ENCODE measurements at regions not wholly inside any gene's neighbourhood (a gene's known extent, or its start where the extent isn't known, plus 50 kb on each side); places are given as distances from the start of the nearest gene placed in this dataset.
A peak's percentile ranks its signal among the peaks of the same experiment; 100 is the strongest.

DNA sequence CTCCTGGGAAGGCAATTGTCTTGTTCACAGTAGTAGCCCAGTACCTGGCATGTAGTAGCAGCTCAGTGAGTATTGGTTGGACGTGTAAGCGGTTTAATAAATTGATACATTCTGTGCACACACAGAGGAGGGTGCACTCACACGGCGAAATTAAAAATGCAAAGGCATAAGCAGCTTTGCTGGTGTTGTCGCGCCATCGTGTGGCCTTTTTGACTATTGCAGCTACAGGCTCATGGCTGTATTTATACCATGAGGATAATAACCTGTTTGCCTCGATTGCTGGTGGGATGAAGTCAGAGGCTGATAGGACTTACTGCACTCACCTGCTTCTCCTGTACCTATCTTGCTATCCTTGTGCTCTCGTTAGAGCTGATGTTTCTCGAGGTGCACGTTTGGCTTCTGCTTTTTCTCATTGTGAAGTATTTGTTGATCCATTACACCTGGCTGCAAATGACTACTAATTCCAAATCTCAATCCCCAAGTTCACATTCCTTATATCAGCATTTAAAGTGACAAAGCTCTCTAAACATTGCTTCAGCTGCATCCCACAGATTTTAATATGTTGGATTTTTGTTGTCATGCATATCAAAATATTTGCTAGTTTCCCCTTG is 61.5 kb downstream of the TBXT start:
- DNase-seq (ENCODE audit: low spot score) = peak; percentile 72

DNA sequence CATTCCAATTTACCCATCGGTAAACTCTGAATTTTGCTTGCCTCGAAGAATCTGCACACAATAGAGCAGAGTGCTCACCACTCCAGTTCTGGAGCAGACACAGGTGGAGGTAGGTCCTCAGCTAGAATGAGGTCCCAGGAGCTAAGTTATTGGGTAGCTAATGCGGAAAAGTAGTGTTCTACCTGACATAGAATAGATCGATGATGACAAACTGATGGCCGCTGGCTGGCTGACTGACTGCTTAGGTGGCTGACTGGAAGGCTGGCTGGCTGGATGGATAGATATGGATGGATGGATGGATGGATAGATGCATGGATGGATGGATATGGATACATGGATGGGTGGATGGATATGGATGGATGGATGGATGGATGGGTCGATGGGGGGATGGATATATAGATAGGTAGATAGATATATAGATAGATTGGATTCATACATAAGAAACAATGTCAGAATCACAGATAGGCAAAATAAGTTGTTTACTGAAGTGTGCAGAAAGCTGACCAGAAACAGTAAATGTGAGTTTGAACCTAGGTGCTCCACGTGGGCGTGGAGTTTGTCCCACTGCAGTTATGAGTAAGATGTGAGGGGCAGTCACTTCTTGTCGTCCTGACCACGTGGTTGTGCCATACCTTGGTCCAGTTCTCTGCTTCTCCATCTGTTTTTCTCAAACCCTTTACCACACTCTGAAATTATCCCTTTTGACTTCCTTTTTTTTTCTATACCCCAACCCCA is 62.1 kb downstream of the TBXT start:
- no peak for DNase-seq (ENCODE audit: low spot score)

DNA sequence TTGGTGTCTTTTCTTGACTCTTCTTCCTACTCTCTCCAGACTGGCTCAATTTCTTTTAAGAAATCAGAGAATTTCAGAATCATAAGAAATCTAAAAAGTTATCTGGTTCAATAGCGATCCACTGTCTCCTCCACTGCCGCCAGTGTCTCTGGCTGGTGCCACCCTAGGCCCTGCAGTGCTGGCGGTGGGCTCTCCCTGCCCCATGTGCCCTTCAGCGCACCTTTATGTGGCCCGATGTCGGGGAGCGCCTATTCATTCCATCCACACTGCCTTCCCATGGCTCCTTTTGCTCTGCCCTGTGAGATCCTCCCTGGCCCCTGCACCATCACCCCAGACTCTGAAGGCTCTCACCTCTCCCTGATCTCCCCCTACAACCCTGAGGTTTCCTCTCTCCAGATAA is 62.8 kb downstream of the TBXT start:
- no peak for DNase-seq (ENCODE audit: low spot score)

DNA sequence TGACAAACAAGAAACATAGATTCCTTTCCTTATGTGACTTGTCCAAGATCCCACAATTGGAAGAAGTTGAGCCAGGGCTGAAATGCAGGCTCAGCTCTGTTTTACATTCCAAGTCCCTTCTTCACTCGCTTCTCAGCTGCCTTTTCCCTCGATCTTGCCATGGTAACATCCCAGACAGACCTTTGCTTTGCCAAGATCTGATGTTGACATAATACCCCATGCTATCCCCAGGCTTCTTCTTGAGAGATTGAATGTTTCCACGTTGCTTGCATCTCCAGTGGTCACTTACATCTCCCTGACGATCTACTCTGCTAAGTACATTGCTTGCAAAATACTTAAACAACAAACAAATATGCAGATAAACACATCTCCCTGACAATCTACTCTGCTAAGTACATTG is 63.5 kb downstream of the TBXT start:
- no peak for DNase-seq (ENCODE audit: low spot score)

DNA sequence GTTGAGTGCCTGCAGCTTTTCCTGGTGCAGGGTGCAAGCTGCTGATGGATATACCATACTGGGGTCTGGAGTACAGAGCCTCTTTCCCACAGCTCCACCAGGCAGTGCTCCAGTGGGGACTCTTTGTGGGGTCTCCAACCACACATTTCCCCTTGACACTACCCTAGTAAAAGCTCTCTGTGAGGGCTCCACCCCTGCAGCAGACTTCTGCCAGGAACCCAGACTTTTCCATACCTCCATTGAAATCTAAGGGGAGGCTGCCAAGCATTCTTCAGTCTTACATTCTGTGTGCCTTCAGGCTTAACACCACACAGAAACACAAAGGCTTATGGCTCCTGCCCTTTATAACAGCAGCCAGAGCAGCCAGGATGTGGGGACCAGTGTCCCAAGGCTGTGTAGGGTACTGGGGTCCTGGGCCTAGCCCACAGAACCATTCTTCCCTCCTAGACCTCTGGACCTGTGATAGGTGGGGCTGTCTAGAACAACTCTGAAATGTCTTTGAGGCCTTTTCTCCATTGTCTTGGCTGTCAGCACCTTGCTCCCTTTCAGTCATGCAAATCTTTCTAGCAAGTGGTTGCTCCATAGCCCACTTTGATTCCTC is 65.7 kb downstream of the TBXT start:
- no peak for DNase-seq (ENCODE audit: low spot score)

DNA sequence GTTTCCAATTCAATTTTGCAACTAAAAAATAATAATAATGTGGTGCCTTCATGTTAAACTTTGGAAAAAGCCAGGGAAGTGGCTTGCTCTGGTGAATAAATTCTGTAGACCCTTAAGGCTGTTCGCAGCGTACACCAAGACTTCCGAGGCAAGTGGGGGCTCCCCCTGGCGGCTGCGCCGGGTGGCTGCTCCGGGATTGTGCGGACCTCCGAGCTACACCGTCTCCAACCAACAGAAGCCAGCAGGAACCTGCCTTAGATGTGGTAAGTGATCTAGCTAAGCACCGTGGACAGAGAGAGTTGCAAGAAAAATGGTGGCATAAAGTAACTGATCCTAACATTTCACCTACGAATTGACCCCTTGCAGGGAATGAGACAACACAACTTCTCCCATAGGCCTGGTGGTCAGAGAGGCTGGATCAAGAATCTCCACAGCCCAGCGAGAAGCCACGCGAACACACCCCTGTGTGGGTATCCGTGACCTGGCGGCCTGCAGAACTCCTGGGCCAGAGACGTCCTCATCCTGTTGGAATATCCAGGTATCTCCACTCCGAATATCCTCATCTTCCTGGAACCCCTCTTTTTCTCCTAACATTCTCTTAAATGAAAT is 69.6 kb downstream of the TBXT start:
- DNase-seq (ENCODE audit: low spot score) = peak; percentile 85

DNA sequence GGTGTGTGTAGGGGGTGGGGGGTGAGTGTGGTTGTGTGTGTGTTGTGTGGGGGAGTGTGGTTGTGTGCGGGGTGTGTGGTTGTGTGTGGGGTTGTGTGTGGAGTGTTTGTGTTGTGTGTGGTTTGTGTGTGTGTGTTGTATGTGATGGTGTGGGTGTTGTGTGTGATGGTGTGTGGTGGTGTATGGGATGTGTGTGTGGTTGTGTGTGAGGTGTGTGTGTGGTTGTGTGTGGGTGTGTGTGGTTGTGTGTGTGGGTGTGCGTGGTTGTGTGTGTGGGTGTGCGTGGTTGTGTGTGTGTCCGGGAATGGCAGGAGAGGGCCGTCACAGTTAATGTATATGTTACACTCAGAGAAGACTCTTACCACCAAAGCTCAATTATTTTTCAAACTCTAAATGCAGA is 79.8 kb downstream of the TBXT start:
- no peak for DNase-seq (ENCODE audit: low spot score)

DNA sequence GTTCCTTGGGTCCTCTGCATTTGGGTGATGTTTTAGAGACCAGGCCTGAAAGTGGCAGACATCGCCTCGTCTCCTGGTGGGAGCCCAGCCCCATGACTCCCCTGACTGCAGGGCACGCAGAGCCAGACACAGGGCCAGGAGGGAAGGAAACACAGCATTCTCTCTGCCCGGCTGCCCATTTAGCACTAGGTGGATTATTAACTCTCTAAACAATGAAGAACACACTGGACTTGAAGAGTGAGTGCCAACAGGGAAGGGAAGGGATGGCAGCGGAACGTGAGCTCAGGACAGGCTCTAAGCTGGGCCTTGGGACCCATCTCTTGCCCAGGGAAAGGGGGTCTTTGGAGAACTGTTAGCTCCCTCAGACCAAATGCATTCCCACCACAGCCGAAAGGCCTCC is 80.4 kb downstream of the TBXT start:
- no peak for DNase-seq (ENCODE audit: low spot score)

DNA sequence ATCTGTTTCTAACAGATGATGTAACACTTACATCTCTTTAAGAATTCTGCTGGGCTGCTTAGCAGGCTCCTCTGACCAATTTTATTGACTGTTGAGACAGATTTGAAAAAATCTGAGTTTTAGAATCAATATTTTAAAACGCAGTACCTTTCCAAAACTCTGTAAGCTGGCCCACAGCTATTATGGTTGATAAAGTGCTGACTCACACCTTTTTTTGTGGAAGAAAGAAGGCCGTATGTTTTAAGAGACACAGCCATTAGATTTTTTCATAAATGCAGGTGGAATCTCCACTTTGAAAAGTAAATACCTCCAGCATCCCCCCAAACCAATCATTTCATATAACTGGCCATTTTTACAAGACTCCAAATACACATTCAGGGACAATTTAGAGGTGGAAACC is 82.2 kb downstream of the TBXT start:
- no peak for DNase-seq (ENCODE audit: low spot score)

DNA sequence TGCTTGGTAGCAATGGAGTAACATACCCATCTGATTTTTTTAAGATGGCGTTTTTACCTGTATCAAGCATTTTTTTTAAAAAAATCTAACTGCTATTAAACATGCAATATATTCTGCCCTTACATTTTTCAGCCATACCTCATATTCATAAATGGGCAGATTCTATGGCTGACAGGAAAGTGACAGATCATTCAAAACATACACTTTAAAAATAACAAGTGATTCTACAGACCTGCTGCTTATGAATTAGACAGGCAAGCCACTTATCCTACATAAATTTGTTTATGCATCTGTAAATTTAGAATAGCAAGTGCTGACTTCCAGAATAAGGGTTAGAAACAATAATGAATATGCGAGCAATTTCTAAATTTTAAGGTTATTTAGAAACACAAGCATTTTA is 82.7 kb downstream of the TBXT start:
- DNase-seq (ENCODE audit: low spot score) = no peak

DNA sequence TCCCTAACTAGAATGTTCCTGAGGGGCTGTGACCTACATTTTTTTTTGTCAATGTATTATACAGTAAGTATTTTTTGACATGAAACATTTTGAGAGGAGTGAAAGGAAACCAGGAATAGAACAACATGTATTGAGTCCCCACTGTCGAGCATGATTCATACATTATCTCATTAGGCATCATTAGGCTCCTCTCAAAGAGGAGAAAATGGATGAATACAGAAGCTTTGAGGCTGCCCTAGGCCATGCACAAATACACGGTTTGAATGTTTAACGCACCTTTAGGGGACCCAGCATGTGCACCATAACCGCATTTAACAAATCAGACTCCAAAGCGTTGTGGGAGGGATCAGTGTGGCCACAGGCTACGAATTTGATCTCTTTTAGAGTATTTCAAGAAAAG is 87.8 kb downstream of the TBXT start:
- no peak for DNase-seq (ENCODE audit: low spot score)

DNA sequence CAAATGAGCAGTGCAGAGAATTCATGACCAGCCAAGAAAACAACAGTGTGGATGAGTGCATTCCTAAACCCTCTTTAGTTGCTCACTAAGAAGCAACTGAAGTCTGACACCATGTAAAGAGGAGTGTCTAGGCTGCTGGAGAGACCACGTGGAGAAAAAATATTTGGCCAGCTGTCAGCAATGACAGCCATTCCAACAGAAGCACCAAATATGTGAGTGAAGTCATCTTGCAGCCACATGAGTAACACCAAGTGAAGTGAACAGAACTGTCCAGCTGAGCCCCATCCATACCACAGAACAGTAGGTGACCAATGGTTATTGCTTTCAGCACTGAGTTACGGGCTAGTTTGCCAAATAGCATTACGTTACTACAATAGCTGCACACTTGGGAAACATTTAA is 89.4 kb downstream of the TBXT start:
- no peak for DNase-seq (ENCODE audit: low spot score)

DNA sequence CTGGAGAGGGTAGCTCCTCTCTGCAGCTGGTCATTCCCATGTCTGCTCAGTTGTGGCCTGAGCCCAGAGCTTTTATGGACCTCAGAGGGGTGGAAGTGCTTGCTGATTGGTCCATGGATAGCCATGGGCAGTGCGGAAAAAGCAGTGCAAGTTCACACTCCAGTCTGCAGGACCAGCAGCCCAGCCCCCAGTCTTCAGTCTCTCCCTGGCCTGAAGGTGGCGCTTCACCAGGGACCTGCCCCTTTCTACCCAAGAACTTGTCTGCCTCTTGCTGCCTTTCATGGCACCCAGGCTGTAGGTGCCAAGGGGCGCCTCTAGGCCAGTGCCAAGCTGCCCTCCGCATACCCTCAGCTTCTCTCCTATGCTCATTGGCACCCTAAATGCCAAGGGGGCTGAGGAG is 91.0 kb downstream of the TBXT start:
- peak; percentile 38 for DNase-seq (ENCODE audit: low spot score)

DNA sequence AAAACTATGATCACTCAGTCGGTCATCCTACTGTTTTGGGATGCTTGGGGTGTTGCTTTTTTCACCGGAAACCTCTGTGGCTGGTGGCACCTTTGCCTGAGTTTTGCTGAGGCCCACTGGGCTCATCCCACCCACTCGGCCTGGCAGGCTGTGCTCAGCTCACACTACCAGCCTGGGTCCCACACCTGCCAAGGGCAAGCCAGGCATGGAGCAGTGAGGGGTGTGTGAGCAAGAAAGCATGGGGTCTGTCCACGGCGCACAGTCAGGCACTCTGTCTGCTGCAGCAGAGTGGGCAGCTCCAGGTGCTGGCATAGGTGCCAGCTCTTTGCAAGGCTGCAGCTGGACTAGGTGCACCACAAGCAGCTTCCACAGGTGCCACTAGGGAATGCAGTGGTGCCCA is 91.7 kb downstream of the TBXT start:
- DNase-seq (ENCODE audit: low spot score) = no peak

DNA sequence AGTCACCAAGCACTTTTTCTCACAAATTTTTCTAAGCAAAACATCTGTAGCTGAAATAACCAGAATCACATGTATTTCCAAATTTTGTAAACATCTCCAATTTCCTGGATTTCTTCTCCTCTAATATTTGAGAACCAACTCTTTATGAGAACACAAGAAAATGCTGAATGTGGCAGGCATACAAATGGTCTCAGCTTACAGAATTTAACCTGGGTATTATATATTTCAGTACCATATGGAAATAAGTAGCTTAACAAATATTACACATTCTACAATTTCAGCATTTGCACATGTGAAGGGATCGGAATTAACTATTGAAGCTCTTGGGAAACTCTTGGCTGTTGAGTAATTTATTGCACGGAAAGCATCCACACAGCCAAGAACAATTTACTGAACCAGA is 92.5 kb downstream of the TBXT start:
- no peak for DNase-seq (ENCODE audit: low spot score)

DNA sequence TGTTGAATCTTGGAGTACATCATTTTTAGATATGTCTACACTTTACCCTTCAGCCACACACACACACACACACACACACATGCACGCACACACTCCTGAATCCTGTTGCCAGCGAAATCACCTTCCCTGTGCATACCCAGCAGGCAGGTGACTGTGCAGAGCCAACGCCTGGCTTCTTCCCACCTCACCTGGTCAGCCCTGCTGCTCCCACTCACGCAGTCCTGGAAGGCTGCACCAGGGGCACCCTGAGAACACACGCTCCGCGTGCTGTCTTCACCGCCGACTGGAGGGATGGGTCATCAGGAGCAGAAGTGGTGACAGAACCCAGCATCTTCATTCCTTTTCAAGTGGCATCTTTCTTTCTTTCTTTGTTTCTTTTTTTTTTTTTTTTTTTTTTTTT is 94.6 kb downstream of the TBXT start:
- no peak for DNase-seq (ENCODE audit: low spot score)

DNA sequence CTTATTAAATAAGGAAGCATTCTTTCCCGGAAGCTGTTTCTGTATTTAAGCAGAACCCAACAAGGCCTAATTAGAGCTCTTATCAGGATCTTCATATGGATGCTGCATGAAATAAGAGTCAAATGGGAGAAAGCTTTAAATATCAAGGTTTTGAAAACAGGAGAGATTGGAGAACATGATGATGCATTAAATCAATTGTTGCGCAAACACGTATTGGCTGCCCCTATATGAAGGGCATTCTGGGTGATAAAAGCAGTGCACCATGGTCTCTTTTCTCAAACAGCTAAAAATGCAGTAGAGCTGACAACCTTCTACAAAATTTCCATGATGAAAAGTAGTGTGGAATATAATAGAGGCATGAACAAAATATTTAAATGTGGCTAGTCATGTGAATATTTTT is 98.9 kb downstream of the TBXT start:
- no peak for DNase-seq (ENCODE audit: low spot score)

DNA sequence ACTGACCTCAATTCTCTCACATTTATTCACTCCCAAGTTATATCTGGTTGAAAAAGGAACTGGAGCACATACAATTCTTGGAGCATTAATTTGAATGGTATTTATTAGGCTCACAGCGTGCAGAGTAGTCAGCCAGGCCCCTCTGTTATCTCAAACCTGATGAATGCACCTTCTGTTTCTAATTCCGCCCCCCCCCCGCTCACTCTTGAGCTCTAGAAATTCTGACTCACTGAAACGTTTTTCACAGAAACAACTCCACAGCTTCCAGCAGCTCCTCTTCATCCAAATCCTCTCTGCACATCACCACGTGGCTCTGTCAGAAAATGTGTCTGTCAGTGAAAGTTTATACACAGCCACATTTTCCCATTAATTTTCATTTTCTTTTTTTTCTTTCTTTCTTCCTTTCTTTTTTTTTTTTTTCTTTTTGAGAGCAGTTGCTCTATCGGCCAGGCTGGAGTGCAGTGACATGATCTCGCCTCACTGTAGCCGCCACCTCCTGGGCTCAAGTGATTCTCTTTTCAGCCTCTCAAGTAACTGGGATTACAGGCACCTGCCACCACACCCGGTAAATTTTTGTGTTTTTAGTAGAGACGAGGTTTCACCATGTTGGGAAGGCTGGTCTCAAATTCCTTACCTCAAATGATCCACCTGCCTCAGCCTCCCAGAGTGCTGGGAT is 109.4 kb downstream of the TBXT start:
- no peak for DNase-seq (ENCODE audit: low spot score)

DNA sequence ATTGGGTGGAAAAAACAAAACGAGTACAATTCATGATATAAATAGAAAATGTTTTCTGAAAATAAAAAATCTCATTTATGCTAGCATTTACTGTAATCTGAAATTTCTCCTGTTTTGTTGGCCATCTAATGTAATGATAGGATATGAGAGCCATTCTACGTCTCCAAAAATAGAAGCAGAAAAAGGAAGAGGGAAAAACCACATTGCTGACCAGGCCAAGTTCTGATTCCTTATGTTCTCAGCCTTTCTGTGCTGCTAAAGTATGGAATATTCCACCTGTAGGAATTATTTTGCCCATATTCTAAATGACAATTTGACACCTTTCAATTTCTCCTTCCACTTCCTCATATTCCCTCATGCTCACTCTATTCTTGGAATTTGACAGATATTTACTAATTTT is 110.2 kb downstream of the TBXT start:
- DNase-seq (ENCODE audit: low spot score) = no peak

DNA sequence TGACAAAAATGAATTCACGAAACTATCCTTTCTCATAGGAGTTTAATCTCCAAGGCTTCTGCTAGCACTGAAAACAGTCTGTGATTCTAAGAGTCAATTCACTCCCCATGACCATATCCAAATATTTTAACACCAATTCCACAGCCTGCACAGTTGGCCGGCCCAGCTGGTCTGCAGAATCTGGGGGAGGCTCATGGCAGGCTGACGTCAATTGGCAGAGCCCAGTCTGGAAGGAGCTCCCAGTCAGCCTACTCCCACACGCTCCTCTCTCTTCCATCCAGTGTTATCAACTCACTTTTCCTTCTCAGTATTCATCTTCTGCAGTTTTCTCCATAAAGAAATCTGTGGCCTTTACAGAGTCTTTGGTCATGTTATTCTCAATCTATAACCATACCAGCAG is 111.0 kb downstream of the TBXT start:
- DNase-seq (ENCODE audit: low spot score) = no peak

DNA sequence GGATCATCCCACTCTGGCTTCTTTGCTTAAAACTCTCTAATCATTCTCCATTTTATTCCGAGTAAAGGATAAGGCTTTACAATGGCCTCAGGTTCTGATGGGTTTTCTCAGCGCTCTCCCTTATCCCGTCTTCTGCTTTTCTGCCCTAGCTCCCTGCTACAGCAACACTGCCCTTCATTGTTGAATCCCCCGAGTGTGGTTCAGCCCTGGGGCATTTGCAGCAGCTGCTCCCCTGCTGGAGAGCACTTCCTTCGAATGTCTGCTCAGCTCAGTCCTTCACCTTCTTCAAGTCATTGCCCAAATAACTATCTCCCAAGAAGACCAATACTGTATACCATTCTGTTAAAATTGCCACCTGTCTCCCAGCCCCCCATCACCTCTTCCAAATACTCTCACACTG is 111.8 kb downstream of the TBXT start:
- no peak for DNase-seq (ENCODE audit: low spot score)

DNA sequence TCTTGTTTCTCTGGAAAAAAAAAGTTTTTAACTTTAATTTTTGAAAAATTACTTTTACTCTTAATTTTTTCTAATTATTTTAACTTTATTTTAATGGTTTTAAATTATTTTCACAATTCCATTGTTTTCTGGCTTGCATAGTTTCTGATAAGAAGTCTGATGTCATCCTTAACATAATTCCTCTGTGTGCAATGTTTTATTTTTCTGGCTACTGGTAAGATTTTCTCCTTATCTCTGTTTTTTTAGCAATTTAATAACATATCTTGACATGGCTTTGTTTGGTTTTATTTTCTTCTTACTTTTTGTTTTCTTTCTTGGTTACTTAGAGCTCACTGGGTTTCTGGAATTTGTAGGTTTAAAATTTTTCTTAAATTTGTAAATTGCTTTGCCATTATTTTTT is 114.8 kb downstream of the TBXT start:
- no peak for DNase-seq (ENCODE audit: low spot score)

DNA sequence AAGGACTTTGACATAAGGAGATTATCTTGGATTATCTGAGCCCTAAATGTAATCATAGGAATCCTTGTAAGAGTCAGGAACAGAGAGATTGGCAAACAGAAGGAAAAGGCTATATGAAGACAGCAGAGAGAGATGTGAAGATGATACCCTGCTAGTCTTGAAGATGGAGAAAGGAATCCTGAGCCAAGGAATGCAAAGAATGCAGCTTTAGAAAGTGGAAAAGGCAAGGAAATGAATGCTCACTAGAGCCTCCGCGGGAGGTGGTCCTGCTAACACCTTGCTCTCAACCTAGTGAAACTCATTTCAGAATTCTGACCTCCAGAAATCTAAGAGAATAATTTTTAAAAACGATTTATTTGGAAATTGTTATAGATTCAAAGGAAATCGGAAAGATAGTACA is 117.1 kb downstream of the TBXT start:
- DNase-seq (ENCODE audit: low spot score) = peak; percentile 44

All from iPS-NIHi11 (cell line).